ENCODE measurements at regions not wholly inside any gene's neighbourhood (a gene's known extent, or its start where the extent isn't known, plus 50 kb on each side); places are given as distances from the start of the nearest gene placed in this dataset.

DNA sequence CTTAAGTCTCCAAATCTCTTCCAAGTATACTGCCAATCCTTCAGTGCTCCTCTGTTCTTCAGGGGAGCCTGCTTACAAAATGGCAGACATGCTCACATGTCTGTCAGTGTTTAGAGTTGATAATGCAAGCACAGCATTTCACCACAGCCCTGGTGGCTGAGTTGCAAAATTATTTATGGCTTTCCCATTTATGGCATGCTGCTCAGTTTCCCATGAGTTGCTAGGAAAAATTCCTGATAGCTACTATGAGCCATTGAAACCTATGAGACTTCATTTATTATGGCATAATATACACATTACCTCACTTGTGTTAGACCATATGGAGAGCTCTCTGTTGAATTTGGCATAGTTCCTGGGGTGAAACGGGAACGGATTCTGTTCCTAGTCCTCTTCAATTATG is 448.7 kb upstream of the TCF4 start:
- no peak for DNase-seq (ENCODE audit: low read depth, low spot score)
- Histone ChIP-seq H3K9me3 (ENCODE audit: low read depth, low read length) (no peaks in the 10 kb centered on the region), H3K9ac (ENCODE audit: insufficient read length) (no peak overlapping the region), H3K36me3 (ENCODE audit: insufficient read depth, low read length) (no peaks in the 10 kb centered on the region), H3K4me3 (no peak overlapping the region), H3K27ac (no peak overlapping the region)
- no peak for TF ChIP-seq FOXP2 (optimal IDR thresholded peaks at IDR 0.05; ENCODE audit: control extremely low read depth, extremely low read length, insufficient read depth)
- no peak for TF ChIP-seq EZH2 (IDR thresholded peaks at IDR 0.05)
- no peak for TF ChIP-seq POLR2AphosphoS5 (IDR thresholded peaks at IDR 0.05; ENCODE audit: borderline replicate concordance, low read depth, low read length)

DNA sequence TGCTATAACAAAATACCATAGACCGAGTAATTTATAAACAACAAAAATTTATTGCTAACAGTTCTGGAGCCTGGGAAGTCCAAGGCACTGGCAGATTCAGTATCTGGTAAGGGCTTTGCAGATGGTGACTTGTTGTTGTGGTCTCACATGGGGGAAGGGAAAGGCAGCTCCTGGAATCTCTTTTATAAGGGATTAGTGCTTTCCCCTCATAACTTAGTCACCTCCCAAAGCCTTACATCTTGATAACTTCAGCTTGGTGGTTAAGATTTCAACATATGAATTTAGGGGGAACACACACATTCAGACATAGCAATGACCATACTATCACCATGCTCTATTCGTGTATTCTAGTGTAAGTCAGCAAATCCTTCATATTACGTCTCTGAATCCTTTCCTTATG is 447.6 kb upstream of the TCF4 start:
- Histone ChIP-seq H3K36me3 (ENCODE audit: insufficient read depth, low read length) (no peaks in the 10 kb centered on the region), H3K27ac (no peak overlapping the region), H3K9ac (ENCODE audit: insufficient read length) (no peak overlapping the region), H3K9me3 (ENCODE audit: low read depth, low read length) (no peaks in the 10 kb centered on the region), H3K4me3 (no peak overlapping the region)
- no peak for TF ChIP-seq FOXP2 (optimal IDR thresholded peaks at IDR 0.05; ENCODE audit: control extremely low read depth, extremely low read length, insufficient read depth)
- no peak for TF ChIP-seq POLR2AphosphoS5 (IDR thresholded peaks at IDR 0.05; ENCODE audit: borderline replicate concordance, low read depth, low read length)
- no peak for TF ChIP-seq EZH2 (IDR thresholded peaks at IDR 0.05)
- DNase-seq (ENCODE audit: low read depth, low spot score) = no peak

DNA sequence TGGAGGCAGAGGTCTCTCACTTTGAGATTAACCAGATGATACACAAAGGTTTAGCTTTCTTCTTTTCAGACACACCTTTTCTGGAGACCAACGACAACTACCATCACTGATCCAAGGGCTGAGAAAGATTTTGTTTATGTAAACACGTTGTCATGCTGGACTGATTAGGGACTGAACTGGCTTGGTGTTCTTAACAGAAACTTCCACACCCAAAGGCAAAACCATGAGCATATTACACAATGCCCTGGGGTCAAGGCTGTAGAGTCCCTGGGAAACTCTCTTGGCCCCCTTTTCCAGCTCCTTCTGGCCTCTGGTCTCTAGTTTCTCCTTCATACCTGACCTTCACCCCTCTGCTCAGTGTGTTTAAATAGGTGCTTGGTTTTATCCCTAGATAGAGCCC is 447.0 kb upstream of the TCF4 start:
- TF ChIP-seq POLR2AphosphoS5 (IDR thresholded peaks at IDR 0.05; ENCODE audit: borderline replicate concordance, low read depth, low read length) (no peak), FOXP2 (optimal IDR thresholded peaks at IDR 0.05; ENCODE audit: control extremely low read depth, extremely low read length, insufficient read depth) (no peak), EZH2 (IDR thresholded peaks at IDR 0.05) (no peak)
- Histone ChIP-seq H3K4me3 (no peak overlapping the region), H3K9me3 (ENCODE audit: low read depth, low read length) (no peaks in the 10 kb centered on the region), H3K27ac (no peak overlapping the region), H3K9ac (ENCODE audit: insufficient read length) (no peak overlapping the region), H3K36me3 (ENCODE audit: insufficient read depth, low read length) (no peaks in the 10 kb centered on the region)
- no peak for DNase-seq (ENCODE audit: low read depth, low spot score)

DNA sequence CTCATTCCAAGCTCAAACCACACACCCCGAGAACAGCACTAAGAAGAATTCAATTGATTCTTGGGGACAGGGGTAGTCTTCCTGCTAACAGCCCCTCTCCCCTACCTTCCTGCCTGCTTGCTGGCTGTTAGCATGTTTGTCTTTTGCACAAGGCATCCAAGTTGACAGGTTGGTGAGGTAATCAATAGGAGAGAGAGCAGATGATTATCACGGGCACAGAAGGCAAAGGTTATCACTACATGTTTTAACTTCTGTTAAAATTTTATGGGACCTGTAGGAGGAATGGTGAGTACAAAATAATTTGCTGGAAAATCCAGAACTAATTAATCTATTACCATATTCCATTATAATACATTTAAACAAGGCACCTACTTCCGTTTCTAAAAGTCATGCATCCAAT is 442.1 kb upstream of the TCF4 start:
- H3K27ac ChIP-seq = no peak overlapping the region
- no peaks in the 10 kb centered on the region for H3K9me3 ChIP-seq (ENCODE audit: low read depth, low read length)
- H3K9ac ChIP-seq (ENCODE audit: insufficient read length) = no peak overlapping the region
- no peak for DNase-seq (ENCODE audit: low read depth, low spot score)
- TF ChIP-seq FOXP2 (optimal IDR thresholded peaks at IDR 0.05; ENCODE audit: control extremely low read depth, extremely low read length, insufficient read depth) = no peak
- no peak for TF ChIP-seq POLR2AphosphoS5 (IDR thresholded peaks at IDR 0.05; ENCODE audit: borderline replicate concordance, low read depth, low read length)
- TF ChIP-seq EZH2 (IDR thresholded peaks at IDR 0.05) = no peak
- no peak overlapping the region for H3K4me3 ChIP-seq
- H3K36me3 ChIP-seq (ENCODE audit: insufficient read depth, low read length) = no peaks in the 10 kb centered on the region

DNA sequence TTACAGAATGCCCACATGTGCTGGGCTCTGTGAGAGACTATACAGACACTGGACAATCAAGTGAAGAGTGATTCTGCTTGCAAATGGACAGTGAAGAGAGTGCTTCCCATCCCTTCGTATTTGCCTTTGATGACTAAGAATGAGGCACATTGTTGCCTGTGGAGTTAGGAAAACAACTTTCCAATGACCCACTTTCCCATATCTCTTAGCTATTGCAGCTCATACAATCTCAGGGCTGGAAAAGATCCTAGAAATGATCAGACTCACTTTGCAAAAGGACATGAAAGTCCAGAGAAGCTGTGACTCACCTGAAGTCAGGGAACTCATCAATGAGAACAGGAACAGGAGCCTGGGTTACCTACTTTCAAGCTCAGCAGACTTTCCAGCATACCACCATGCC is 440.5 kb upstream of the TCF4 start:
- Histone ChIP-seq H3K9ac (ENCODE audit: insufficient read length) (no peak overlapping the region), H3K27ac (no peak overlapping the region), H3K9me3 (ENCODE audit: low read depth, low read length) (no peaks in the 10 kb centered on the region), H3K4me3 (no peak overlapping the region), H3K36me3 (ENCODE audit: insufficient read depth, low read length) (no peaks in the 10 kb centered on the region)
- TF ChIP-seq POLR2AphosphoS5 (IDR thresholded peaks at IDR 0.05; ENCODE audit: borderline replicate concordance, low read depth, low read length) = no peak
- DNase-seq (ENCODE audit: low read depth, low spot score) = no peak

DNA sequence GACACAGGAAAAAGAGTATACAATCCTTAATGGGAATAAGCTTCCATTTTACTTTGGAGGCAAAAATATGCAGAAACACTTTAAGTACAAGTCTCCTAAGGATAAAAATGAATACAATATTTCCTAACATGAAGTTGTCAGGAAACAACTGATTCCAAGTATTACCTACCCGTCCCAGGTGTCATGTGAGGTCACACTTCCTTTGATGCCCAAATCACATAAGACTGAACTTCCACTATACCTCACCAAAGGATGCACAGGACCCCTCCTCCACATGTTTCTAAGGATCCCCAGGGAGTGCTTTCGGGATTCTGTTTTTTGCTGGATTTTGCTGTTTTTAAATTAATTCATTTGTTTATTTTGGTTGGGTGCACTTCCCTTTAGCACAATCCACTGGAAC is 438.5 kb upstream of the TCF4 start:
- H3K27ac ChIP-seq = no peak overlapping the region
- TF ChIP-seq EZH2 (IDR thresholded peaks at IDR 0.05) (no peak), POLR2AphosphoS5 (IDR thresholded peaks at IDR 0.05; ENCODE audit: borderline replicate concordance, low read depth, low read length) (no peak), FOXP2 (optimal IDR thresholded peaks at IDR 0.05; ENCODE audit: control extremely low read depth, extremely low read length, insufficient read depth) (no peak)
- no peaks in the 10 kb centered on the region for H3K9me3 ChIP-seq (ENCODE audit: low read depth, low read length)
- no peak overlapping the region for H3K4me3 ChIP-seq
- no peak overlapping the region for H3K9ac ChIP-seq (ENCODE audit: insufficient read length)
- DNase-seq (ENCODE audit: low read depth, low spot score) = no peak
- H3K36me3 ChIP-seq (ENCODE audit: insufficient read depth, low read length) = no peaks in the 10 kb centered on the region

DNA sequence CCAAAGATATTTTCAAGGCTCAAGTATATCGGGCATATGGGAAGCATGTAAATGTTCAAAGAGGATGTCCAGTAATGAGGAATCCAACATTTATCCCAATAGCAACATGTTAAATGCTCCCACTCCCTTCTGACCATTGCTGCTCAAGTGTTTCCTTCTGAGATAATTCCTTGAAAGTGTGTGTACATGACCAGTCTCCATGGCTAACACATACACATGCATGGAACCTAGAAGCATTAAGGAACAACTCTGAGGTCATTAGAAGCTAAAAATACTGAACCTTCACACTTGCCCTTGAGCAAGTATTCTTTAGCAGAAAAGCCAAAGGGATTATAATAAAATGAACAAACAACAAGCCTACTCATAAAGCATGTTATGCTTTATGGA is 433.8 kb upstream of the TCF4 start:
- TF ChIP-seq POLR2AphosphoS5 (IDR thresholded peaks at IDR 0.05; ENCODE audit: borderline replicate concordance, low read depth, low read length) (no peak), FOXP2 (optimal IDR thresholded peaks at IDR 0.05; ENCODE audit: control extremely low read depth, extremely low read length, insufficient read depth) (no peak), EZH2 (IDR thresholded peaks at IDR 0.05) (no peak)
- DNase-seq (ENCODE audit: low read depth, low spot score) = no peak
- Histone ChIP-seq H3K9me3 (ENCODE audit: low read depth, low read length) (no peaks in the 10 kb centered on the region), H3K9ac (ENCODE audit: insufficient read length) (no peak overlapping the region), H3K4me3 (no peak overlapping the region), H3K27ac (no peak overlapping the region), H3K36me3 (ENCODE audit: insufficient read depth, low read length) (no peaks in the 10 kb centered on the region)

DNA sequence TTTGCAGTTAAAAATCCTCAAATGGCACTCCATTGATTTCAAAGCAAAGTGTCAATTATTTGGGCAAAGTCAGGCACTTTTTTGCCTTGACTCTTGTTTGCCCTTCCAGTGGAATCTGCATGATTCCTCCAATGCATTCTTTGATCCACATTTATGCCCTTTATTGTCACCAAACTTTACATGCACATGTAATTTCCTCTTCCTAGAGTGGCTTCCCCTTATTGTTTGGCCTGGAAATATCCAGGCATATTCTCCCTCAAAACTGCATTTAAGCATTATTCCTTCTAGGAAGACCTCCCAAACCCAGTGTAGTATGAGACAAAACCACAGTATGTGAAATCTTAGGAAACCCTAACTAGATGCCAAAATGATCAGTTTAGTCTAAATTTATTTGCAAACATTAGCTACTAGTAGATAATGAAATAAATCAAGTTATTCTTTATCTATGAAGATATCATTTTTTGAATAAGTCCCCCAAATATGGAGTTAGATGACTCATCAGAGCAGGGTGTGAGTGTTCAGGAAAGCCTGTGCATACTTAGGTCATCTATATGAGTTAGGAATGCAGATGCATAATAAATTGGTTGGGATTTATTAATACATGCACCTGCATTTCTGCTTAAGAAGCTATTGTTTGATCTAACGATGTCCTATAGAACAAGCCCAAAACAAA is 433.3 kb upstream of the TCF4 start:
- DNase-seq (ENCODE audit: low read depth, low spot score) = no peak
- no peak overlapping the region for H3K27ac ChIP-seq

DNA sequence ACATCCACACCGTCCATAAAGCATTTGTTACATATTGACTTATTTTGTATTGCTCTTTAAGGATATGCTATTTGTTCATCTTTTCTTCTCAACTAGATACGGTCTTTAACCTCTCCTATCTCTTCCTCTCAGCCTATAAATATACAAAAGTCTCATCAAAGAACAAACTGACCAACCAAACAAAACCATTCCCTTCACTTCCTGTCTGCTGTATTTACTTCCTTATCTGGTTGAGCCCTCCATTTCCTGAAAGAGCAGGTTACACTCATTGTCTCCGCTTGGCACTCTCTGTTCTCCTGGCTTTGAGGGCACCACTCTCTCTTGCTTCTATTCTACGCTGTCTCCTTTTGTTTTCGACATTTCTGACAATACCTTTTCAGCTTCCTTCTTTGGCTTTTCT is 431.9 kb upstream of the TCF4 start:
- H3K9me3 ChIP-seq (ENCODE audit: low read depth, low read length) = no peaks in the 10 kb centered on the region
- H3K4me3 ChIP-seq = no peak overlapping the region
- H3K36me3 ChIP-seq (ENCODE audit: insufficient read depth, low read length) = no peaks in the 10 kb centered on the region
- no peak for TF ChIP-seq POLR2AphosphoS5 (IDR thresholded peaks at IDR 0.05; ENCODE audit: borderline replicate concordance, low read depth, low read length)
- no peak for TF ChIP-seq FOXP2 (optimal IDR thresholded peaks at IDR 0.05; ENCODE audit: control extremely low read depth, extremely low read length, insufficient read depth)
- TF ChIP-seq EZH2 (IDR thresholded peaks at IDR 0.05) = no peak
- DNase-seq (ENCODE audit: low read depth, low spot score) = no peak
- no peak overlapping the region for H3K9ac ChIP-seq (ENCODE audit: insufficient read length)
- no peak overlapping the region for H3K27ac ChIP-seq

More for the DNA sequence above, 433.3 kb upstream of the TCF4 start:
- H3K36me3 ChIP-seq (ENCODE audit: insufficient read depth, low read length) = no peaks in the 10 kb centered on the region
- H3K4me3 ChIP-seq = no peak overlapping the region
- no peaks in the 10 kb centered on the region for H3K9me3 ChIP-seq (ENCODE audit: low read depth, low read length)
- no peak overlapping the region for H3K9ac ChIP-seq (ENCODE audit: insufficient read length)
- no peak for TF ChIP-seq FOXP2 (optimal IDR thresholded peaks at IDR 0.05; ENCODE audit: control extremely low read depth, extremely low read length, insufficient read depth)
- TF ChIP-seq EZH2 (IDR thresholded peaks at IDR 0.05) = no peak
- no peak for TF ChIP-seq POLR2AphosphoS5 (IDR thresholded peaks at IDR 0.05; ENCODE audit: borderline replicate concordance, low read depth, low read length)

Measured in SK-N-MC (cell line).